CD4-positive, alpha-beta T cell treated with Interleukin-10 for 1 hour (primary cell): ENCODE measurements at regions not wholly inside any gene's neighbourhood (a gene's known extent, or its start where the extent isn't known, plus 50 kb on each side); places are given as distances from the start of the nearest gene placed in this dataset.
"Not testable (repeated sequence)": the region's sequence is repeated elsewhere in the genome, so short reads cannot be mapped to it uniquely, and the experiment has no call there.

ENCODE experiments used
- DNase-seq: peaks from one replicate; pipeline ENCODE4 v3.0.0-alpha.2; 2020

DNA sequence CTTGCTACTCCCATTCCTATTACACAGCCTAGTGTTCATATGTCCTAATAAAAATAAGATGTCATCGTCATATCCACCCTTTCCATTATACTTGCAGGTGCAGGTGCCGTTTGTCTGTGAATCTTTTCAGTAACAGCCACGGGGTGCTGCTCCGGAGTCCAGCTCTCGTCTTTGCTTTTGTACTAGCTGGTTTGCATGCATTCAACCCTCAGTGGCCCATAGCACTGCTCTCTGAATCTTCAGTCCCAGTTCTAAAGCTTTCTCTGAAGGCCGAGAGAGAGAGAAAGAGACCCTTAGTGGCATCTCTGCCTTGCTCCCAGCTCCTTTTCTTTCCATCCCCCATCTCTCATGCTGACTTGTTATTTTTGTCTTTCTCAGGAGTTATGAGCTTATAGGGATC, 468.5 kb downstream of the TMEM232 start:
- DNase-seq, result no peak

DNA sequence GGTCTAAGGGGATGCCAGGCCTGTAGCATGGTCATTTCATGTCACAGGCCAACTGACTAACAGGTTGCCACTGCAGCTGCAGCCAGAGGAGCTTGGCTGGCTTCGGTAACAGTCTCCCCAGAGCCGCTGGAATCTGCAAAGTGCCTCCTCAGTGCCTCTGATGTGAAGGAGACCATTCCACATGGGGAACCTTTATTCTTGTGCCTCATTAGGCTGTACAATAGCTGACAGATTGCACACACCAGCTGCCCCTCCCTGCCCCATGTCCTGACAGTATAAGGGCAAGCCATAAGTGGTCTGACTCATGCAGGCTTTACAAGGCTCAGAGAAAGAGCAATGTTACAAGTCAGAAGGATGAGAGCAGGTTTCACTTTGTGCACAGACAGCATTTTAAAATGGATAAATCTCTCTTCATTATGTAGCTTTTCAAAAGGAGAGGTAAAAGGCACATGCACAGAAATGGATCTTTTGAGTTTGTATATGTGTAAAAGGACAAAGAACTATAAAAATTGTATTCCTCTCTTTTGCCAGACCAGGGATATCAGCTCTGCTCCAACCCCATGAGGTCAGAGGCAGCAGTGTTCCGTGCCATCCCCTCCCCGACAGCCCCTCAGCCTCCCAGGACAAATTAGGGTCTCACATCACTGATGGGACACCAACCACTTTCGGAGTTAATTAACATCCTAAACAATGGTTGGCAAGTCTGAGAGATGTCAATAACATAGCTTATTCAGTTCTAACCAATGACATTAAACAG, 467.8 kb downstream of the TMEM232 start:
- DNase-seq, result no peak

DNA sequence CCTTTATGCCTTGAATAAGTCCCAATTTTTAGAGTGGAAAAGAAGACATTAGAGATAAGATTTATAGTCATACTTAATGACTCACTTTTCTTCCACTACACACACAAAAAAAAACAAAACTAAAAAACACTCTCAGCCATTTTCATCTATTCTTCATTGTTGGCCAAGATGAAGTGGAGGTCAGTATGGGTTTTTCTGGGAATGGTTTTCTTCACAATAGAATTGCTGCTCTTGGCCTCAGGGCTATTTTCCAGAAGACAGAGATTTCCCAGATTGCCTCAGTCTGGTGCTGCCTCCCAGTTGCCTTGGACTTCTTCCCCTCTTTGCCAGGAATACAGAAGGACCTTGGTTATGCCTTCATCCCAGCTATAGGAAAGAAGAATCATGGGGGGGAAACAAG, 463.7 kb downstream of the TMEM232 start:
- DNase-seq, result no peak

DNA sequence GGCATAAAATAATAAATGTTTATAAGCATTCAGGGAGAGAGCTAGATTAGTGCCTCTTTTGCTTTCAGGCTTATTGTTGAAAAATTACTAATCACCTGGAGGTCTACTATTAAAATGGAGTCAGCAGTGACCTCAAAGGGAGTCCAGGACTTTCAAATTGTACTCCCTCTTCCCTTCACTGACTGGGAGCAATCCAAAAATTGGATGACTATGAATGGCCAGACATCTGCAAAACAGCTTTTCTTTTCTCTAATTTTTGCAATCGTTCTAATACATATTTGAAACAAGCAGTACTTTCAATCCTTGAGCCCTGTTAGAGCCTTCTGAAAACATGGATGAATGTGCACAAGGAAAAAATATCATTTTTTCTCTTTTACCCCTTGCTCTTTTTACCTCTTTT, 461.8 kb downstream of the TMEM232 start:
- DNase-seq, result no peak

DNA sequence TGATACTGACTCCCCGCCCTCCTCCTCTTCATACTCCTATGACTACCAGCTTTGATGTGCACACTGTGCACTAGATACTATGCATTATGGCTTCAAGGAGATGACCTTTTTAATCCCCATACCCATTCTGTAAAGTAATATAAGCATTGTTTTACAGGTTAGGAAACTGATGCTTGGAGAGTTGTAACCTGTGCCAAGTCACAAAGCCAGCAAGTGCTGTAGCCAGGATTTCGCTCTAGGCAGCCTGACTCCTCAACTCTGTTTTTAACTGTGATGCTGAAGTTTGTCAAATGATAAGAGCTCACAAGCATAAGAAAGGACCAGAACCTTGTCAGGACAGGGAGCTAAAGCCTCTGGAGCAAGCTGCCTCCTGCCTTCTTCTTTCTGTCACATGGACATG, 461.3 kb downstream of the TMEM232 start:
- no peak for DNase-seq

DNA sequence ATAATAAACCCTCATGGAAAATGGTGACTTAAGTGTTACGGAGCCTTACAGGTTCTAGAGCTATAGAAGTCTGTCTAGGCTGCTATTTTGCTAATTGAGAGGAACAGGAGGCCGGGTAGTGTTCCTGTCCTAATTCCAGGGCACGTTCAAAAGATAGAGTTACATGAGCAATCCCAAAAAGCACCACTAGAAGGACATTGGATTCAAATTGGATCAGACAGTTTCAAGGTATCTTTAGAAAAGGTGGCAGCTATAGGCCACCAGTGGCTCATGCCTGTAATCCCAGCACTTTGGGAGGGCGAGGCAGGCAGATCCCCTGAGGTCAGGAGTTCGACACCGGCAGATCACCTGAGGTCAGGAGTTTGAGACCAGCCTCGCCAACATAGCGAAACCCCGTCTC, 458.8 kb downstream of the TMEM232 start:
- no peak for DNase-seq

DNA sequence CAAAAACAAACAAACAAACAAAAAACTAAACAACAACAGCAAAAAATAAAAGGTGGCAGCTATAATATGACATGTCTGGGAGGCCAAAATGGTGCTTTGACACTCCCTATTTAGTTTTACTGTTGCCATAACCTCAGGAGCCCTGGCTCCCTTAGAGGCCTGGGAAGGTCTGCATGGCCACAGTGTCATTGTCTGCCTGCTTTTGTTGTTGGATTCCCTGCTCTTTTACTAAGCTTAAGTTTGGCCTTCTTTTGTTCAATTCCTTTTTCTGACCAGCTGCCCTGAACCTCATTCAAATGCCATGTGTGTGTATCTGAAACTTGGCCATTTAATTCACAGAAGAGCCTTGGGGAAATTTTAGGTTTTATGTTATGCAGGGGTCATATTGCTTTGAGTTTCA, 458.2 kb downstream of the TMEM232 start:
- DNase-seq, result no peak

DNA sequence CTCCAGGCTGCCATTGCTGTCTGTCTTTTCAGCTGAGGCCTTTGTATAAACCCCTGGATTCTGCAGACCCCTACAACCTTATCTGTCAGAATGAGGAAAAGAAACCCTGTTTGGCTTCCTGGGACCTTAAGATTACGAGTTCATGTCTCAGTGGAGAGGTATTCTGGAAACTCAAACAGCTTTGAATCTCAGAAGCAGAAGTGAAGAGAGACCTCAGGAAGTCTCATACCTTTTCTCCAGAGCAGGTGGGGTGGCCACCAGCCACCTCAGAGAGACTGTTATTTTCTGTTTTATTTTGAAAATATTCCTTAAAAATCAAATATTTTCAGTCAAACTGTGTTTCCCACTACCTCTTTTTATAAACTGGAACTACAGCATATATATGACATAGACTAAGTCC, 457.5 kb downstream of the TMEM232 start:
- no peak for DNase-seq

DNA sequence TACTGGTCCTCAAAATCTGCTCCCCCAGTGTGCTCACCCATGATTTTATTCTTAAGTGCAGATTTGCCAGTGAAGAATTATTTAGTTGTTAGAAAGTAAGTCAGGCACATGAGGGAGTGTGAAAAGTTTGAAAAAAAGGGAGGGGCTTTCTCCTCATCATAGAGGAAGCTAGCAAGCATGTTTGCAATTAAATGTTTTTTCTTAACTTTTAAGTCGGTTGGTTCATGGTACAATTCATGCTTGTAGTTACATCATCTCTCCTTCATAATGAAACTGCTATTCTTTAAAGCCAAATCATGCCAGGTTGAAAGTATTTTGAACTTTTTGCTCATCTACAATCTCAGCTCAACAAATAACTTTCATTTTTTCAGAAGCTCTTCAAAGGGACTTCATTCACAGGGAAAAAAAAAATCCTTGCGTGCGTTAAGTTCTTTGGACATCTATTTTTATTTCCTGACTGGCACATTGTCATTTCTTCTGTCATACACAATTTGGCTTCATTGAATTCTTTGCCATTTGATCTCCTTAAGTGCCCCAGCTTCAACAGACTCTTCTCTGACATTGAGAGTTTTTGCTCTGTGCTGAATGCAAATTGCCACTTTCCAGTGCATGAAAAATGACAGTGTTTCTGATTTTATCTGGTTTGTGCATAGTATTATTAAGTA, 456.9 kb downstream of the TMEM232 start:
- DNase-seq, result no peak

DNA sequence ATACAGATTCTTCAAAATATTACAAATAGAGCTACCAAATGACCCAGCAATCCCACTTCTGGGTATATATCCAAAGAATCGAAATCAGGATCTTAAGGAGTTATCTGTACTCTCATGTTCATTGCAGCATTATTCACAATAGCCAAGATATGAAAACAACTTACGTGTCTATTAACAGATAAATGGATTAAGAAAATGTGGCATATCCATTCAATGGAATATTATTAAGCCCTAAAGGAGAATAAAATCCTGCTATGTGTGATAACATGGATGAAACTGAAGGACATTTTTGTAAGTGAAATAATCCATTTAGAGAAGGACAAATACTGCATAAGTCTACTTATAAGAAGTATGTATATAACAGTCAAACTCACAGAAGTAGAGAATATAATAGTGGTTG, 450.6 kb downstream of the TMEM232 start:
- no peak for DNase-seq

DNA sequence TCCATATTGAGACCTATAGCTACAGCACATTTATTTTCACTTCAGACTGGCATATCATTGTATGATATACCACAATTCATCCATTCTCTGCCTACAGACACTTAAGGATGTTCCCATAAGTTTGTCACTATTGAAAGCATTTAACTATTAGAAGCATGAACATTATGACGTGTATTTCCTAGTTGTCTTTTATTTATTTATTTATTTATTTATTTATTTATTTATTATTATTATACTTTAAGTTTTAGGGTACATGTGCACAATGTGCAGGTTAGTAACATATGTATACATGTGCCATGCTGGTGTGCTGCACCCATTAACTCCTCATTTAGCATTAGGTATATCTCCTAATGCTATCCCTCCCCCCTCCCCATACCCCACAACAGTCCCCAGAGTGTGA, 448.0 kb downstream of the TMEM232 start:
- not testable (repeated sequence) for DNase-seq

DNA sequence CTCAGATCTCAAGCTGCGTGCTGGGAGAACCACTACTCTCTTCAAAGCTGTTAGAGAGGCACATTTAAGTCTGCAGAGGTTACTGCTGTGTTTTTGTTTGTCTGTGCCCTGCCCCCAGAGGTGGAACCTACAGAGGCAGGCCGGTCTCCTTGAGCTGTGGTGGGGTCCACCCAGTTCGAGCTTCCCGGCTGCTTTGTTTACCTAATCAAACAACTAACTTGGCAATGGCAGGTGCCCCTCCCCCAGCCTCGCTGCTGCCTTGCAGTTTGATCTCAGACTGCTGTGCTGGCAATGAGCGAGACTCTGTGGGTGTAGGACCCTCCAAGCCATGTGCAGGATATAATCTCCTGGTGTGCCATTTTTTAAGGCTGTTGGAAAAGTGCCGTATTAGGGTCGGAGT, 442.4 kb downstream of the TMEM232 start:
- not testable (repeated sequence) for DNase-seq

DNA sequence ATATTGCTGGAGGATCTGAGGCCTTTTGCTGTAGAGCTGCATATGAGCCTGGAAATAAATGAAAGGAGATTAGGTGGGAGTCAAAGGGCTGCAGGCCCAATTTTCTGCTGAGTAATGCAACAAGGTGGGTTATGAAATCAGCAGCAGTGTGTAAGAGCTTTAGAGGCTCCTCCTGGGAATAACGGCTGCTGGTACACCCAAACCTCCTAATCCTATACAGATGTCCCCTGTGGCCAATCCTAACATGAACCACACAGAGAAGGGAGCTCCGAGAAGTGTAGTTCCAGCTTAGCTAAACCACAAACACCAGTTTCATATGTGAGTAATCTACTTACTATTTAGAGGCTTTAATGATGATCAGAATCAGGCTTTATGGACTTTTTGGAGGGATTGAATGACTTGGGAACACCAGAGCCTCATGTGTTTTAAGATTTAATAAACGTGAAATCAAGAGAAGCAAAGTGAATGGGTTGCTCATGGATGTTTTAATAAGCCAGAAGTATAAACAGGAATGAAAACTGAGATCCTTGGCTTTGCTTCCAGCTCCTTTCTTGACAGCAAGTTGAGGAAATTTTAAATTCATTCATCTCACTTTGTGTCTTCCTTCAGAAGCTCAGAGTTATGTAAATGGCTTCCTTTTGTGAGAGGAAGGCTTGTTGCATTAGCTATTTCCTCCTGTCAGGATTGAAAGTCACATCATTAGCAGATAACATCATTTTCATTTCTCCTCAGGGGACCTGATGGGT, 437.5 kb downstream of the TMEM232 start:
- no peak for DNase-seq

DNA sequence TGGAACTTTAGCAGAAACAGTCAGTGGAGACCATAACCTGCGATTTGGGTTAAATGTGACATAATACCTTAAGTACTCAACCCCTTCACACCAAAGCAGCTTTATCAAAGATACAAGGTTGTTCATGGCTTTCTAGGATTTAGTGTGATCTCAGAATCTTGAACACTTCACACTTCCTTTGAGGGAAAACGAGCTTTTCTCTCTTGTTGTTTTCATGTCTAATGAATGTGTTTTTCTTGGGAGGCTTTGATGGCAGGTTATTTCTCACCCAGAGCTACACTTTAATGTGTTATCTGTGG, 437.0 kb downstream of the TMEM232 start:
- no peak for DNase-seq

DNA sequence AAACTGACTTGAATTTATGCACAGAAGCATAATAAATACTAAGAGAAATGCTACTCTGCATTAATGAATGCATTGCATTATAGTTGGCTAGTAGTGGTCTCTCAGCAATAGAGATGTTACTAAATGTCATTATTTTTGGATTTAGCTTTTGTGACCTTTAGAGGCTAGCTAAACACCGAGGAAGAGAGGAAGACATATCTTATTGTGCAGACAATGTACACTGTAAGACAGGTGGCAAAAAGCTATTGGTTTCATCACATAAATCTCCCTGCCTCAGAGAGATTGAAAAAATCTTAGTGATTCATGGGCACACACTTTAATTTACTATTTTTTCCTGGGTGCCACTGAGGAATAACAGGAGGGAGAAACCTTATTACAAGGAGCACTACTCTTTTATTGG, 435.9 kb downstream of the TMEM232 start:
- DNase-seq, result no peak

DNA sequence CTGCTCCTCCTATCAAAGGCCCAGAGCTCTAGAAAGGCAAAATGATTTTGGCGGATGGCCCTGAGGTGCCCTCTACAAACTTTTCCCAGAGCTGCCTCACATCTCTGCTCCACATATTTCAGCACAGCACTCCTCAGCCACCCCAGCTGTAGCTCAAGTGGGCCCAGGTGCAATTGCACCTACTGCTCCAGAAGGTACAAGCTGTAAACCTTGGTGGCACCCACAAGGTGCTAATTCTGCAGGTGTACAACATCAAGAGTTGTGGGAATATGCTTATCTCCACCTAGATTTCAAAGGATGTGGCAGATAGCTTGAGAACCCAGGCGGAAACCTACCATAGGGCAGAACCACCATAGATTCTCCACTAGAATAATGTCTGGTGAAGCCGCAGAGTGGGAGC, 432.2 kb downstream of the TMEM232 start:
- DNase-seq, result no peak

DNA sequence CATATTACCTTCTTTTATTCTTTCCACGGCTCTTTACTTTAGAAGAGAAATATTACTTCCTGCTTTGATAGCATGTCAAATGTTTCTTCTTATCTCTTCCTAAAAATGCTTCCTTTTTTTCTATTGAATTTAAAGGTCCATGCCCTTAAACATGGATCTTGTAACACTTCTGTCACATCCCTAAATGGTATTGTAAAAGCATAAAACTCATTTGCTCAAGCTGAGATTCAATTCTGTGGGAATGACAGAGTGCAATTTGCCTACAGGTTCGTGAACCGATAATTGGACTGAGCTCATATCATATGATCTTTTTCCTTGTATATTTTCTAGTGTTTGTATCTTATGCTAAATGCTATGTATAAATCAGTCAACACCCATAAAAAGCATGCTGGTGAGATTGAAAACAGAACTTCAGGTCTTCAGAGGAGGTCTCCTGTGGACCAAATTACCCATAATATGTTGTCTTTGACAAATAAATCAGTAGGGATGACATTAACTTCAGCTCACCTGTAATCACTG, 429.3 kb downstream of the TMEM232 start:
- no peak for DNase-seq

DNA sequence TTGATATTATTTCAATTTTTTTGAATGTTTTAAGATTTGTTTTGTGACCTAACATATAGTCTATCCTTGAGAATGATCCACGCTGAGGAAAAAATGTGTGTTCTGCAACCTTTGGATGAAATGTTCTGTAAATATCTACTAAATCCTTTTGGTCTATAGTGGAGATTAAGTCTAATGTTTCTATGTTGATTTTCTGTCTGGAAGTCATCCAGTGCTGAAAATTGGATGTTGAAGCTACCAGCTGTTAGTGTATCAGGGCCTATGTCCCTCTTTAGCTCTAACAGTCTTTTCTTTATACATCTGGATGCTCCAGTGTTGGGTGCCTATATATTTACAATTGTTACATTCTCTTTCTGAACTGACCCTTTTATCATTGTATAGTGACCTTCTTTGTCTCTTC, 422.3 kb downstream of the TMEM232 start:
- DNase-seq, result no peak

DNA sequence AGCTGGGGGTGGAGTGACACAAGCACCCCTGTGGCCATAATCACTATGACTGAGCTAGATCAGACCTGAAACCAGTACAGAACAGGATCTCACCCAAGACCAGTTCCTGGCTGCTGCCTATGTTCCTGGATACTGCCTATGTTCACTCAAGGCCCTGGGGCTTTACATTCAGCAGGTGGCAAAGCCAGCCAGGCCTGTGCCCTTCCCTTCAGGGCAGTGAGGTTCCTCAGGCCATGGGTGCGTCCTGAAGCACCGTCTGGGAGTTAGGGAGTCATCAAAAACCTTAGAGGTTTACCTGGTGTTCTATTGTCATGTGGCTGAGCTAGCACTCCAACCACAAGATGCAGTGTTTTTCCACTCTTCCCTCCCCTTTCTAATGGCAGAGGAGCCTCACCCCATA, 419.8 kb downstream of the TMEM232 start:
- no peak for DNase-seq

DNA sequence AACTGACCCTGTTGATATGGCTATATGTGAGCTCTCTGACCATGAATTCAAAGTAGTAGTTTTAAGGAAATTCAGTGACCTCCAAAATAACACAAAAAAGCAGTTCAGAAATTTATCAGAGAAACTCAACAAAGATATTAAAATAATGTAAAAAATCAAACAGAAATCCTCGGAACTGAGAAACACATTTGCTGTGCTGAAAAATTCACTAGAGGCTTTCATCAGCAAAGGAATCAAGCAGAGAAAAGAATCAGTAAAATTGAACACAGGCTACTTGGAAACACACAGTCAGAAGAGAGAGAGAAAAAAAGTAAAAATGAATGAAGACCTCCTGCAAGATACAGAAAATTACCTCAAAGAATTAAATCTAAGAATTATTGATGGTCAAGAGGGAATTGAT, 417.2 kb downstream of the TMEM232 start:
- no peak for DNase-seq

DNA sequence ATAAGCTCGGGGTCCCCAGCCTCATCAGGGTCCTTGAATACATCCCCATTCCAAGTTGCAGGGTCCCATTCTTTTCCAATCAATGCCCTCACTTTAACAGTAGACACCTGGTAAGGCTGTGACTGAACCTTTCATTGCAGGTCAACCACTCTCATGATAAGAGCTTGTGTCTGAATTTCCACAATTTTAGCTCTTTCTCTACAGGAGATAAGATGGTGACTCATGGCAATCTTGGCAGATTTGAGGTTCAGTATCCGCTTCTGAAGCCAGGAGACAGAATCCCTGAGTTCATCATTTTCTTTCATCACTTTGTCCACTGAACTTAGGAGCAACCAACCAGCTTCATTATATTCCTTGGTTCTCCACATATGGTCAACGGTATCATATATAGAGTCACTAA, 409.9 kb downstream of the TMEM232 start:
- DNase-seq, result not testable (repeated sequence)

DNA sequence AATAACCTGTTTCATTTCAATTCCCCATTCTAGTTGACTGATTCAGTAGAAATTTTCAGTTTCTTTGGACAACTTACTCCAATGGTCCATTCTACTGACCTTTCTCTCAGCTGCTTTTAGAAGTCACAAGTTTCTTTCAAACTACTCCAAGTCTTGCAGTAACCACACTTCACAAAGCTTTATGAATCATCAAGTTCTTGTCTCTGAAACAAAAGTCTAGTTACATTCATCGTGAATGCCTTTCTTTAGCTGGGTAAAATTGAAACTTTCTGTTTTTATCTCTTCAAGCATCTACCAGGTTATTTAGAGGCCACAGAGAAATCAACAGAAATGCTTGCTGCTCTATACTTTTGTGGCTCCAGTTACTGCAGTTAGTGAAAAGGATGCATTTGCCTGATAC, 405.4 kb downstream of the TMEM232 start:
- no peak for DNase-seq

DNA sequence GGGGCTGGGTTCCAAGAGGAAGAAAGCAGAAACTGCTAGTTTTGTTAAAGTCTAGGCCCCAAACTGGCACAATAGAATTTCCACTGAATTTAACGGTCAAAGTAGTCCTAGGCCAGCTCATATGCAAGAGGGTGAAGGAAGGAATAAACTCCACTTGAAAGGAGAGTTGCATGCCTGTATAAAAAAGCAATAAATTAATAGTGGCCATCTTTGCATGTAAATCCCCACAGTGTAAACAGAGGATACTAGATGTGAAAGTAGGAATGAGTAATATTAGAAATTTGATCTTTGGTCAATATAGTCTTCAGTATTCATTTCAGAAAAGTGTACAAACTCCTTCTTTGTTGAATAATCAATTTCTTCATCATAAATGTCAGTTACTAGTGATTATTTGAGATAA, 403.1 kb downstream of the TMEM232 start:
- no peak for DNase-seq

DNA sequence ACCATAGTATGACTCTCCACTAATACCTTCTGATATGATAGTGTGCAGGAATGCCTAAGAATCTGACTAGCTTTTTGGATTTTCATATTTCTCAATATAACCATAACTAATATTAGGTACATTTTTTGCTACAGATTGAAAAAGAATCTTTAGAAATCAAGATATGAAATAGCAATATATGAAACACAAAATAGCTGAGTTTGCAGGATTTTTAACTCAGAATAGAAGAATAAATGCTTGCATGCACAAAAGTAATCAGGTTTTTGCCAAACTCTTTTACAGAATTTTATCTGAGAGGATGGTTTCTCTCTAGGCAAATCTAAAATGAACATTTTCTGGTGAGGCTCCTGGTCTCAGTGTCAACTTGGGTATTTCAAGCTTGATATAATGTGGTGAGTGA, 402.6 kb downstream of the TMEM232 start:
- no peak for DNase-seq
